ENCODE measurements at regions not wholly inside any gene's neighbourhood (a gene's known extent, or its start where the extent isn't known, plus 50 kb on each side); places are given as distances from the start of the nearest gene placed in this dataset.

GRCh38 chr15:96974761-96975160 is 644.3 kb downstream of the NR2F2 start:
- no peak for TF ChIP-seq FOXM1 (IDR thresholded peaks at IDR 0.05; ENCODE audit: borderline replicate concordance, low read depth)
- TF ChIP-seq RAD21 (IDR thresholded peaks at IDR 0.05; ENCODE audit: low read depth) = no peak
- TF ChIP-seq EGR1 (IDR thresholded peaks at IDR 0.05) = no peak
- TF ChIP-seq TAF1 (IDR thresholded peaks at IDR 0.05; ENCODE audit: low read depth) = no peak
- no peak for TF ChIP-seq MAX (IDR thresholded peaks at IDR 0.05)
- no peak for TF ChIP-seq CREB1 (IDR thresholded peaks at IDR 0.05; ENCODE audit: low read depth)
- TF ChIP-seq CEBPB (IDR thresholded peaks at IDR 0.05) = no peak
